ENCODE measurements at regions not wholly inside any gene's neighbourhood (a gene's known extent, or its start where the extent isn't known, plus 50 kb on each side); places are given as distances from the start of the nearest gene placed in this dataset.

GRCh38 chr1:87918398-87918797 lies 589.7 kb downstream of the LMO4 start:
- H3K27ac ChIP-seq (ENCODE audit: low read depth in 1 of 2, low read length in 2 of 2) = no peak overlapping the region
- H3K9me3 Mint-ChIP-seq = no peaks in the 10 kb centered on the region
- peaks cover 12% of the 10 kb centered on the region for H3K27me3 Mint-ChIP-seq
- H3K4me3 Mint-ChIP-seq = no peak overlapping the region
- no peaks in the 10 kb centered on the region for H3K9me3 ChIP-seq (ENCODE audit: control insufficient read depth in 1 of 2, insufficient read depth in 1 of 2, low read length in 2 of 2)
- ChIA-PET POLR2A (no interaction called here), CTCF (interaction anchor here (1.0 kb wide), 1 partner anchor 14 kb away, joined by 3 read pairs; no protein-coding TSS in a partner anchor)
- H3K27me3 ChIP-seq (ENCODE audit: control insufficient read depth in 1 of 2, insufficient read depth in 2 of 2, low read length in 2 of 2) = no peaks in the 10 kb centered on the region
- H3K27ac Mint-ChIP-seq = no peak overlapping the region
- ATAC-seq (ENCODE audit: poor library complexity) (no peak), DNase-seq (no peak)
- TF ChIP-seq CTCF (IDR thresholded peaks at IDR 0.05) = no peak
- no peaks in the 10 kb centered on the region for H3K36me3 Mint-ChIP-seq (ENCODE audit: low read depth)
- H3K4me1 ChIP-seq (ENCODE audit: insufficient read depth, low read length) = no peaks in the 10 kb centered on the region
- H3K36me3 ChIP-seq (ENCODE audit: insufficient read depth, low read length) = no peaks in the 10 kb centered on the region
- no peak overlapping the region for H3K4me3 ChIP-seq (ENCODE audit: low read length)
- intact Hi-C loops (cut with DNase I, micrococcal nuclease) = no loop called here
- H3K4me1 Mint-ChIP-seq (ENCODE audit: low read depth) = no peaks in the 10 kb centered on the region

GRCh38 chr1:87922885-87923284 lies 594.2 kb downstream of the LMO4 start:
- Histone ChIP-seq H3K27me3 (ENCODE audit: control insufficient read depth in 1 of 2, insufficient read depth in 2 of 2, low read length in 2 of 2) (no peaks in the 10 kb centered on the region), H3K36me3 (ENCODE audit: insufficient read depth, low read length) (no peaks in the 10 kb centered on the region), H3K4me3 (ENCODE audit: low read length) (no peak overlapping the region), H3K4me1 (ENCODE audit: insufficient read depth, low read length) (no peaks in the 10 kb centered on the region), H3K27ac (ENCODE audit: low read depth in 1 of 2, low read length in 2 of 2) (no peak overlapping the region), H3K9me3 (ENCODE audit: control insufficient read depth in 1 of 2, insufficient read depth in 1 of 2, low read length in 2 of 2) (no peaks in the 10 kb centered on the region)
- no peak overlapping the region for H3K4me3 Mint-ChIP-seq
- TF ChIP-seq CTCF (IDR thresholded peaks at IDR 0.05) = no peak
- H3K36me3 Mint-ChIP-seq (ENCODE audit: low read depth) = no peaks in the 10 kb centered on the region
- intact Hi-C loops (cut with DNase I, micrococcal nuclease) = no loop called here
- H3K9me3 Mint-ChIP-seq = no peaks in the 10 kb centered on the region
- DNase-seq = no peak
- ChIA-PET CTCF (no interaction called here), POLR2A (no interaction called here)
- H3K27ac Mint-ChIP-seq = no peak overlapping the region
- no peaks in the 10 kb centered on the region for H3K4me1 Mint-ChIP-seq (ENCODE audit: low read depth)
- H3K27me3 Mint-ChIP-seq = peaks cover 6% of the 10 kb centered on the region
- no peak for ATAC-seq (ENCODE audit: poor library complexity)

GRCh38 chr1:87926131-87926830 lies 597.6 kb downstream of the LMO4 start:
- ChIA-PET CTCF (no interaction called here), POLR2A (no interaction called here)
- ATAC-seq (ENCODE audit: poor library complexity) = no peak
- H3K27me3 ChIP-seq (ENCODE audit: control insufficient read depth in 1 of 2, insufficient read depth in 2 of 2, low read length in 2 of 2) = no peaks in the 10 kb centered on the region
- no peaks in the 10 kb centered on the region for H3K4me1 Mint-ChIP-seq (ENCODE audit: low read depth)
- H3K27ac Mint-ChIP-seq = no peak overlapping the region
- no peaks in the 10 kb centered on the region for H3K4me1 ChIP-seq (ENCODE audit: insufficient read depth, low read length)
- TF ChIP-seq CTCF (IDR thresholded peaks at IDR 0.05) = no peak
- intact Hi-C loops (cut with DNase I, micrococcal nuclease) = no loop called here
- H3K27me3 Mint-ChIP-seq = no peaks in the 10 kb centered on the region
- H3K36me3 Mint-ChIP-seq (ENCODE audit: low read depth) = no peaks in the 10 kb centered on the region
- H3K27ac ChIP-seq (ENCODE audit: low read depth in 1 of 2, low read length in 2 of 2) = no peak overlapping the region
- H3K4me3 ChIP-seq (ENCODE audit: low read length) = no peak overlapping the region
- no peaks in the 10 kb centered on the region for H3K36me3 ChIP-seq (ENCODE audit: insufficient read depth, low read length)
- H3K9me3 ChIP-seq (ENCODE audit: control insufficient read depth in 1 of 2, insufficient read depth in 1 of 2, low read length in 2 of 2) = no peaks in the 10 kb centered on the region
- DNase-seq = no peak
- H3K4me3 Mint-ChIP-seq = no peak overlapping the region
- H3K9me3 Mint-ChIP-seq = peaks cover 13% of the 10 kb centered on the region

All from CD4-positive, alpha-beta T cell (primary cell).